IMR-90 (cell line): ENCODE measurements at regions not wholly inside any gene's neighbourhood (a gene's known extent, or its start where the extent isn't known, plus 50 kb on each side); places are given as distances from the start of the nearest gene placed in this dataset.

Experiments
- ATAC-seq: fragments of 200-7000 bp; cut with Tn5 transposase; 2 replicates; pipeline ENCODE4 v1.9.1; 2020; ENCODE audit warnings: low read depth, mild to moderate bottlenecking, moderate library complexity
- BruUV-seq: library from RNA; stranded (reverse); fragments of 400-500 nt; replicated peaks from 2 replicates; lab custom pipeline; 2021; lab: Mats Ljungman, UMichigan
- CTCF ChIA-PET: fragments of 300-600 bp; formaldehyde crosslinking; extraction: SDS; loops from one replicate; lab custom pipeline; 2021; ENCODE audit warnings: antibody characterized with exemption; lab: Yijun Ruan, JAX
- POLR2A ChIA-PET: fragments of 300-600 bp; sonication (Branson Sonifier 250); formaldehyde crosslinking; loops from one replicate; lab custom pipeline; 2022; ENCODE audit warnings: antibody characterized with exemption; ENCODE audit not compliant: unreplicated experiment; lab: Charles Lee
- DNase-seq: peaks from one replicate; pipeline ENCODE4 v3.0.0; 2013
- H2AFZ ChIP-seq: replicated peaks from 2 replicates; pipeline ENCODE3; 2013; ENCODE audit warnings: low read length, mild to moderate bottlenecking; ENCODE audit not compliant: poor library complexity
- H2AK5ac ChIP-seq: 2 replicates; pipeline ENCODE4 v1.6.1; 2013; ENCODE audit warnings: low read depth, low read length, inconsistent platforms
- H2AK9ac ChIP-seq: replicated peaks from 2 replicates; pipeline ENCODE3; 2013; ENCODE audit warnings: mild to moderate bottlenecking, low read depth, low read length, moderate library complexity; ENCODE audit not compliant: poor library complexity
- H2BK120ac ChIP-seq: 2 replicates; pipeline ENCODE4 v1.6.1; 2013; ENCODE audit warnings: low read depth, low read length, inconsistent platforms
- H2BK15ac ChIP-seq: 3 replicates; pipeline ENCODE4 v1.6.1; 2013; ENCODE audit warnings: low read depth, low read length, inconsistent platforms
- H2BK20ac ChIP-seq: 2 replicates; pipeline ENCODE4 v1.6.1; 2013; ENCODE audit warnings: low read depth, mild to moderate bottlenecking, inconsistent platforms, low read length, moderate library complexity
- H2BK5ac ChIP-seq: 2 replicates; pipeline ENCODE4 v1.6.1; 2013; ENCODE audit warnings: mild to moderate bottlenecking, low read depth, low read length, inconsistent platforms; ENCODE audit not compliant: poor library complexity, severe bottlenecking
- H3K14ac ChIP-seq: replicated peaks from 2 replicates; pipeline ENCODE4 v1.6.1; 2013; ENCODE audit warnings: low read depth, low read length, inconsistent platforms
- H3K18ac ChIP-seq: 2 replicates; pipeline ENCODE4 v1.6.1; 2013; ENCODE audit warnings: low read depth, low read length, control low read depth
- H3K23ac ChIP-seq: 2 replicates; pipeline ENCODE4 v1.6.1; 2013; ENCODE audit warnings: low read depth, low read length, inconsistent platforms
- H3K27ac ChIP-seq: 2 replicates; pipeline ENCODE4 v1.5.1; 2013; ENCODE audit warnings: mild to moderate bottlenecking, control low read depth, low read length; ENCODE audit not compliant: insufficient read depth
- H3K27me3 ChIP-seq: 2 replicates; pipeline ENCODE4 v1.6.1; 2013; ENCODE audit warnings: low read length; ENCODE audit not compliant: control insufficient read depth, insufficient read depth
- H3K36me3 ChIP-seq: 2 replicates; pipeline ENCODE4 v1.6.1; 2013; ENCODE audit warnings: low read length, mixed read lengths; ENCODE audit not compliant: control insufficient read depth, insufficient read depth
- H3K4ac ChIP-seq: 2 replicates; pipeline ENCODE4 v1.6.1; 2013; ENCODE audit warnings: low read depth, low read length, inconsistent platforms
- H3K4me1 ChIP-seq: 2 replicates; pipeline ENCODE4 v1.6.1; 2013; ENCODE audit warnings: low read length, mixed read lengths; ENCODE audit not compliant: control insufficient read depth, insufficient read depth
- H3K4me2 ChIP-seq: 2 replicates; pipeline ENCODE4 v1.6.1; 2013; ENCODE audit warnings: low read depth, mild to moderate bottlenecking, control low read depth, low read length, moderate library complexity
- H3K4me3 ChIP-seq: 2 replicates; pipeline ENCODE4 v1.5.1; 2013; ENCODE audit warnings: low read depth, mild to moderate bottlenecking, control low read depth, low read length, moderate library complexity; ENCODE audit not compliant: insufficient read depth
- H3K56ac ChIP-seq: 2 replicates; pipeline ENCODE4 v1.6.1; 2013; ENCODE audit warnings: low read length, inconsistent platforms; ENCODE audit not compliant: insufficient read depth; ENCODE audit errors: extremely low read depth
- H3K79me1 ChIP-seq, 2 experiments: 2 replicates each; pipeline ENCODE4 v1.6.1; 2013; ENCODE audit warnings: low read length in 2 of 2, inconsistent platforms in 1 of 2, low read depth in 1 of 2
- H3K9ac ChIP-seq: 2 replicates; pipeline ENCODE4 v1.6.1; 2013; ENCODE audit warnings: low read depth, low read length, control low read depth
- H3K9me1 ChIP-seq: 2 replicates; pipeline ENCODE4 v1.6.1; 2013; ENCODE audit warnings: low read length, inconsistent platforms; ENCODE audit not compliant: insufficient read depth
- H3K9me3 ChIP-seq: 2 replicates; pipeline ENCODE4 v1.6.1; 2013; ENCODE audit warnings: low read length; ENCODE audit not compliant: control insufficient read depth, insufficient read depth
- H4K20me1 ChIP-seq: 2 replicates; pipeline ENCODE4 v1.6.1; 2013; ENCODE audit warnings: low read length, inconsistent platforms; ENCODE audit not compliant: insufficient read depth
- H4K5ac ChIP-seq: 2 replicates; pipeline ENCODE4 v1.6.1; 2013; ENCODE audit warnings: mild to moderate bottlenecking, low read depth, low read length, control low read depth
- H4K8ac ChIP-seq, 2 experiments: 2 replicates each; pipeline ENCODE4 v1.6.1; 2013; ENCODE audit warnings: low read depth in 2 of 2, low read length in 2 of 2, control low read depth in 1 of 2, inconsistent platforms in 1 of 2
- H4K91ac ChIP-seq: 2 replicates; pipeline ENCODE4 v1.6.1; 2013; ENCODE audit warnings: low read depth, low read length, inconsistent platforms; ENCODE audit not compliant: insufficient read depth
- CTCF ChIP-seq: conservative IDR thresholded peaks from 2 replicates; pipeline ENCODE4 v1.5.1; 2012; ENCODE audit warnings: mild to moderate bottlenecking, low read depth, low read length, improper control_type of control experiment
- MAFK ChIP-seq: IDR thresholded peaks from 2 replicates; pipeline ENCODE4 v1.6.1; 2012; ENCODE audit warnings: low read depth, low read length, improper control_type of control experiment
- WGBS, 2 experiments: methylation state at CpG; one replicate each; pipeline versions ENCODE4 v1.1.5 to v1.1.7; 2013; ENCODE audit warnings: missing lambda C conversion rate in 2 of 2; ENCODE audit not compliant: insufficient read length in 1 of 2; ENCODE audit errors: extremely low coverage in 2 of 2; 5-methylcytosine and 5-hydroxymethylcytosine counted together
- dilution Hi-C: fragments of 300-500 bp; cut with HindIII; formaldehyde crosslinking; loops from one replicate; pipeline ENCODE4 v1.14.3; 2018; ENCODE audit warnings: low sequenced_read_pairs; ENCODE audit not compliant: unreplicated experiment
- in situ Hi-C: fragments of 300-500 bp; cut with MboI; formaldehyde crosslinking; loops from 3 replicates; pipeline ENCODE4 v1.14.3; 2019; ENCODE audit warnings: low sequenced_read_pairs, inconsistent platforms, mixed read lengths
- intact Hi-C: fragments of 100-400 bp; cut with micrococcal nuclease; formaldehyde crosslinking; loops from 2 replicates; pipeline ENCODE4 v1.10.0; 2022

GRCh38 chr15:60154764-60155325, 150.7 kb downstream of the FOXB1 start:
- no peak overlapping the region for H3K4me3 ChIP-seq
- H2AK9ac ChIP-seq: no peak overlapping the region
- no peaks in the 10 kb centered on the region for H3K4me1 ChIP-seq
- ATAC-seq (no peak), DNase-seq (no peak)
- no peak overlapping the region for H4K5ac ChIP-seq
- no peak overlapping the region for H3K9ac ChIP-seq
- H4K8ac ChIP-seq: no peak overlapping the region
- dilution Hi-C loops (no loop called here), intact Hi-C loops (no loop called here), in situ Hi-C loops (no loop called here)
- H3K27me3 ChIP-seq: peaks cover 6% of the 10 kb centered on the region
- H2BK120ac ChIP-seq: no peak overlapping the region
- no peak overlapping the region for H2BK5ac ChIP-seq
- H2AK5ac ChIP-seq: no peak overlapping the region
- no peak overlapping the region for H3K18ac ChIP-seq
- H3K4ac ChIP-seq: no peak overlapping the region
- TF ChIP-seq MAFK (peak; percentile 85), CTCF (no peak)
- H3K79me1 ChIP-seq: no peaks in the 10 kb centered on the region
- ChIA-PET POLR2A (no interaction called here), CTCF (no interaction called here)
- no peaks in the 10 kb centered on the region for H3K9me3 ChIP-seq
- no CpG with 5 or more reads among the region's 4 CpGs for WGBS, 2 experiments
- H4K20me1 ChIP-seq: no peaks in the 10 kb centered on the region
- no peak overlapping the region for H2AFZ ChIP-seq
- H3K14ac ChIP-seq: no peak overlapping the region
- H3K9me1 ChIP-seq: no peaks in the 10 kb centered on the region
- no peak overlapping the region for H4K91ac ChIP-seq
- H3K56ac ChIP-seq: no peak overlapping the region
- H3K36me3 ChIP-seq: no peaks in the 10 kb centered on the region
- H3K23ac ChIP-seq: no peak overlapping the region
- no peak overlapping the region for H3K4me2 ChIP-seq
- no peak overlapping the region for H3K27ac ChIP-seq
- H2BK20ac ChIP-seq: no peak overlapping the region
- H2BK15ac ChIP-seq: no peak overlapping the region
- no TSS peak for BruUV-seq
